PC-9 (cell line): ENCODE measurements at regions not wholly inside any gene's neighbourhood (a gene's known extent, or its start where the extent isn't known, plus 50 kb on each side); places are given as distances from the start of the nearest gene placed in this dataset.

Source experiments
- CTCF ChIP-seq: fragments of 200-600 bp; sonication (generic); conservative IDR thresholded peaks from 2 replicates; pipeline ENCODE4 v1.6.1; 2017; ENCODE audit warnings: mixed run types, antibody characterized with exemption, mild to moderate bottlenecking, moderate library complexity
- EZH2 ChIP-seq: fragments of 200-600 bp; sonication (generic); IDR thresholded peaks from 2 replicates; pipeline ENCODE4 v1.8.0; 2017; ENCODE audit warnings: antibody characterized with exemption, low read depth

- TF ChIP-seq CTCF = no peak
- no peak for TF ChIP-seq EZH2
Measured at GRCh38 chr1:81671038-81671437, 129.7 kb upstream of the ADGRL2 start.
